A673 (cell line): ENCODE measurements at regions not wholly inside any gene's neighbourhood (a gene's known extent, or its start where the extent isn't known, plus 50 kb on each side); places are given as distances from the start of the nearest gene placed in this dataset.
"Not testable (repeated sequence)": the region's sequence is repeated elsewhere in the genome, so short reads cannot be mapped to it uniquely, and the experiment has no call there.

Source experiments
- BruUV-seq: library from RNA; stranded (reverse); fragments of 400-500 nt; replicated peaks from 2 replicates; lab custom pipeline; 2021; lab: Mats Ljungman, UMichigan
- CTCF ChIA-PET: fragments of 300-600 bp; sonication (Branson Sonifier 250); formaldehyde crosslinking; loops from one replicate; lab custom pipeline; 2022; ENCODE audit warnings: antibody characterized with exemption; lab: Charles Lee
- POLR2A ChIA-PET: fragments of 300-600 bp; sonication (Branson Sonifier 250); formaldehyde crosslinking; loops from one replicate; lab custom pipeline; 2022; ENCODE audit warnings: antibody characterized with exemption; ENCODE audit not compliant: low non-redundant PET; lab: Charles Lee
- DNase-seq: peaks from one replicate; pipeline ENCODE4 v3.0.0-alpha.2; 2015; ENCODE audit warnings: low spot score
- H3K27ac ChIP-seq: fragments of 200-600 bp; sonication (generic); 2 replicates; pipeline ENCODE4 v1.5.1; 2016; ENCODE audit warnings: mixed run types, low read depth, mild to moderate bottlenecking, mixed read lengths, antibody characterized with exemption, low read length; ENCODE audit not compliant: poor library complexity, severe bottlenecking
- H3K27me3 ChIP-seq: fragments of 200-600 bp; sonication (generic); replicated peaks from 2 replicates; pipeline ENCODE4 v1.6.1; 2017; ENCODE audit warnings: mixed run types, low read depth, mild to moderate bottlenecking, mixed read lengths, antibody characterized with exemption, low read length; ENCODE audit not compliant: insufficient read depth, poor library complexity
- H3K36me3 ChIP-seq: fragments of 200-600 bp; sonication (generic); 2 replicates; pipeline ENCODE4 v1.6.1; 2016; ENCODE audit warnings: mixed run types, mild to moderate bottlenecking, mixed read lengths, antibody characterized with exemption, low read length; ENCODE audit not compliant: insufficient read depth, poor library complexity, severe bottlenecking
- H3K4me1 ChIP-seq: fragments of 200-600 bp; sonication (generic); 2 replicates; pipeline ENCODE4 v1.6.1; 2017; ENCODE audit warnings: mixed run types, mild to moderate bottlenecking, mixed read lengths, antibody characterized with exemption, low read length; ENCODE audit not compliant: insufficient read depth, poor library complexity, severe bottlenecking
- H3K4me3 ChIP-seq: fragments of 200-600 bp; sonication (generic); 2 replicates; pipeline ENCODE4 v1.5.1; 2016; ENCODE audit warnings: low read depth, mixed run types, mild to moderate bottlenecking, mixed read lengths, low read length; ENCODE audit not compliant: poor library complexity, severe bottlenecking
- H3K9me3 ChIP-seq: fragments of 200-600 bp; sonication (generic); 2 replicates; pipeline ENCODE4 v1.6.1; 2016; ENCODE audit warnings: mixed run types, low read depth, mild to moderate bottlenecking, mixed read lengths, antibody characterized with exemption, low read length; ENCODE audit not compliant: poor library complexity, severe bottlenecking
- intact Hi-C: fragments of 100-400 bp; cut with micrococcal nuclease; formaldehyde crosslinking; loops from one replicate; pipeline ENCODE4 v1.10.0; 2022; ENCODE audit not compliant: unreplicated experiment

DNA sequence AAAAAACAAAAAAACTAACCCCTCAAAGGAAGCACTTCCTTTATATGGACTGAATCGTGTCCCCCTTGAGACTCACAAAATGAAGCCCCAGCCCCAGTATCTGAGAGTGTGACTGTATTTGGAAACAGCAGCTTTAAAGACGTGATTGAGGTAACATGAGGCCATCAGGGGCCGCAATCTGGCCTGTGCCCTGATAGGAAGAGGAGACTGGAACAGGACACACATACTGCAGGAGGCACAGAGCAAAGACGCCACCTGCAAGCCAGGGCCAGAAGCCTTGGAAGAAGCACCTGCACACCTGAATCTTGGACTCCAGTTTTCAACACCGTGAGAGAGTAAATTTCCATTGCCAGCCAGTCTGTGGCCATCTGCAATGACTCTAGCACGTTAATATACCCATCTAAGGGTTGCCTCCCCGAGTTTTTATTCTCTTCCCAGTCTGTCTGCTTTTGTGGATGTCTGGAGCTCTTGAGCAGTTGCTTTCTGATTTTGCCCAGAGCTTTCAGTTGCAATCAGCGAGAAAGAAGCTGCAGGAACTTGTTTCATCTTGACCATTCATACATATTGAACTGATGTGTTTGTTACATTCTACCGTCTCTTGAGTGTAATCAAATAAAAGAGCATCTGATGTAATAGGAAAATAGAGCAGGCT is 775.8 kb upstream of the TPTE start:
- CTCF ChIA-PET, DNase-seq, intact Hi-C loops, BruUV-seq, H3K27ac ChIP-seq, H3K27me3 ChIP-seq, H3K36me3 ChIP-seq, H3K4me3 ChIP-seq, POLR2A ChIA-PET, H3K4me1 ChIP-seq: not testable (repeated sequence)
- peaks cover 71% of the 10 kb centered on the region for H3K9me3 ChIP-seq

GRCh38 chr21:9746311-9746710 is 775.1 kb upstream of the TPTE start:
- H3K27ac ChIP-seq, H3K4me3 ChIP-seq, intact Hi-C loops, BruUV-seq, CTCF ChIA-PET, DNase-seq, H3K4me1 ChIP-seq, POLR2A ChIA-PET, H3K27me3 ChIP-seq, H3K36me3 ChIP-seq: not testable (repeated sequence)
- peaks cover 71% of the 10 kb centered on the region for H3K9me3 ChIP-seq

GRCh38 chr21:9746831-9747606 is 774.4 kb upstream of the TPTE start:
- H3K4me3 ChIP-seq, H3K36me3 ChIP-seq, POLR2A ChIA-PET, H3K27me3 ChIP-seq, BruUV-seq, intact Hi-C loops, H3K27ac ChIP-seq, DNase-seq, CTCF ChIA-PET, H3K4me1 ChIP-seq: not testable (repeated sequence)
- H3K9me3 ChIP-seq = peaks cover 70% of the 10 kb centered on the region

DNA sequence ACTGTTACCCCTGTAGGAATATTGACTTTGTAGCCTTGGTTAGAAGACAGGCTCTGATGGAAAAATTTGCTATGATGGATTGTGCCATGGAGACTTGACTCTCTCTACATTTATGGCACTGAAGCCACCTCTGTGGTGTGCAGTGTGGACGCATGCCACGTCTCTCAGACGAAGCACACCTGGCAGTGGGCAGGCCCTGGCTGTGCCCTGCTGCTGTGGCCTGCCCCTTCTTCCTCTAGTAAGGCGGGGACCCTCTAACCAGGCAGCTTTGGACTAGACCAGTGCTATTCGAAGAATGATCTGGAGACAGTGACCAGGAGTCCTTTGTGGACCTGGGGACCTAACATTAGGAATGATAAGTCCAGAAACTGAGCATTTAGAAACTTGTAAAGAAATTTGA is 773.5 kb upstream of the TPTE start:
- H3K4me3 ChIP-seq, CTCF ChIA-PET, POLR2A ChIA-PET, DNase-seq, H3K27me3 ChIP-seq, intact Hi-C loops, H3K27ac ChIP-seq, H3K4me1 ChIP-seq, H3K36me3 ChIP-seq, BruUV-seq: not testable (repeated sequence)
- H3K9me3 ChIP-seq = peaks cover 75% of the 10 kb centered on the region

DNA sequence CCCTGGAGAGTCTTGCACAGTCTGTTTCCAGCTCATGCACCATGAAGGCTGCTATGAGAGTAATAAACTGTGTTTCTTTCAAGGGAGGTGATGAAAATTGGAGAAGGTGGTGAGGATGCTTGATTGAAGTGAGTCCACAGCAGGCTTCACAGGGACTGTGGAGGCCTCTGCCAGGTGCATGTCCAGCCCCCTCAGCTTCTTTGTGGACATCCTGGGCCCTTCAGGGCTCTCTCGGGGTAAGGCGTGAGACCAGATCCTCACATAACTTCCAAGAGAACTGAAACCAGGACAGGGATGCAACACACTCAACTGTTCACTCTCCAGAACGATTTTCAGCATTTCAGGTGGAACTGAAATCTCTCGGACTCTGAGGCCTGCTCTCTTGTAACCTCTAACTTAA is 772.9 kb upstream of the TPTE start:
- H3K4me3 ChIP-seq, H3K27me3 ChIP-seq, BruUV-seq, H3K4me1 ChIP-seq, H3K36me3 ChIP-seq, CTCF ChIA-PET, intact Hi-C loops, H3K27ac ChIP-seq, POLR2A ChIA-PET, DNase-seq: not testable (repeated sequence)
- H3K9me3 ChIP-seq = peaks cover 76% of the 10 kb centered on the region

DNA sequence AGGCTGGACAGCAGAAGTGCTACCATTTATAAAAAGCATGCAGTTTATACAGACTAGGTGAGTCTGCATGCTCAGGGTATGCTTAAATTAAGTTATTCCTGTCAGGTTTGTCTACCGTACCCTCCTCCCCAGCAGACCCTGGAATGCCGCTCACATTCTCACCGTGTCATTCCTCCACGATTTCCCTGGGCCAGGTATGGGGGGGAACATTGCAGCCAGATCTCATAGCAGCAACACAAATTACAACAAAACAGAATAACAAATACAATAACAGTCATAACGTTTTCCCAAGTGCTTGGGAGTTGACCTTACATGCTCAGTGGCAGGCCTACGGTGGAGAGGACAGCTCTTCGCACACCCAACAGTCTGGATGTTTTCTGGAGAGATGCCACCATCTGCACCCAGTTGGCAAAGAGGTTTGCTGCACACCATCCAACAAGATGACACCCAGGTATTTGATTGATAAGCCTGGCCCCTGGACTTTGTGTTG is 771.6 kb upstream of the TPTE start:
- H3K4me3 ChIP-seq, H3K4me1 ChIP-seq, H3K36me3 ChIP-seq, BruUV-seq, intact Hi-C loops, POLR2A ChIA-PET, DNase-seq, CTCF ChIA-PET, H3K27me3 ChIP-seq, H3K27ac ChIP-seq: not testable (repeated sequence)
- H3K9me3 ChIP-seq = peaks cover 80% of the 10 kb centered on the region
